H9 (cell line): ENCODE measurements at regions not wholly inside any gene's neighbourhood (a gene's known extent, or its start where the extent isn't known, plus 50 kb on each side); places are given as distances from the start of the nearest gene placed in this dataset.
A peak's percentile ranks its signal among the peaks of the same experiment; 100 is the strongest.

Experiments
- DNase-seq: peaks from one replicate; pipeline ENCODE4 v3.0.0-alpha.2; 2017
- H2AFZ ChIP-seq: one replicate; pipeline ENCODE4 v1.6.1; 2013; ENCODE audit warnings: mild to moderate bottlenecking, low read length, control low read depth, moderate library complexity
- H2AK5ac ChIP-seq: 2 replicates; pipeline ENCODE4 v1.6.1; 2013; ENCODE audit warnings: low read length, control low read depth, mixed read lengths; ENCODE audit not compliant: insufficient read length
- H2BK120ac ChIP-seq: one replicate; pipeline ENCODE4 v1.6.1; 2013; ENCODE audit warnings: low read depth, mild to moderate bottlenecking, low read length, control low read depth, inconsistent platforms; ENCODE audit not compliant: poor library complexity, severe bottlenecking
- H2BK12ac ChIP-seq: 2 replicates; pipeline ENCODE4 v1.6.1; 2013; ENCODE audit warnings: low read length, control low read depth, mixed read lengths, low read depth; ENCODE audit not compliant: insufficient read length
- H2BK15ac ChIP-seq: 2 replicates; pipeline ENCODE4 v1.6.1; 2013; ENCODE audit warnings: low read depth, low read length, control low read depth
- H2BK20ac ChIP-seq: one replicate; pipeline ENCODE4 v1.6.1; 2013; ENCODE audit warnings: low read depth, mild to moderate bottlenecking, low read length, control low read depth, inconsistent platforms; ENCODE audit not compliant: poor library complexity, severe bottlenecking
- H2BK5ac ChIP-seq: 2 replicates; pipeline ENCODE4 v1.6.1; 2013; ENCODE audit warnings: low read length, control low read depth, mixed read lengths; ENCODE audit not compliant: insufficient read length
- H3K14ac ChIP-seq: 2 replicates; pipeline ENCODE4 v1.6.1; 2013; ENCODE audit warnings: low read length, control low read depth; ENCODE audit not compliant: insufficient read depth
- H3K18ac ChIP-seq: 2 replicates; pipeline ENCODE4 v1.6.1; 2013; ENCODE audit warnings: low read depth, mild to moderate bottlenecking, mixed read lengths, low read length, control low read depth; ENCODE audit not compliant: insufficient read length
- H3K23ac ChIP-seq: 2 replicates; pipeline ENCODE4 v1.6.1; 2013; ENCODE audit warnings: low read length, control low read depth, mixed read lengths, low read depth; ENCODE audit not compliant: insufficient read length
- H3K23me2 ChIP-seq: 2 replicates; pipeline ENCODE4 v1.6.1; 2013; ENCODE audit warnings: low read depth, mild to moderate bottlenecking, mixed read lengths, low read length, control low read depth; ENCODE audit not compliant: insufficient read length, poor library complexity, severe bottlenecking
- H3K27ac ChIP-seq: 2 replicates; pipeline ENCODE4 v1.5.1; 2013; ENCODE audit warnings: low read length, control low read depth, mixed read lengths, low read depth; ENCODE audit not compliant: insufficient read length
- H3K27me3 ChIP-seq: 2 replicates; pipeline ENCODE4 v1.6.1; 2013; ENCODE audit warnings: low read length, control low read depth, inconsistent platforms; ENCODE audit not compliant: insufficient read depth
- H3K4ac ChIP-seq: 2 replicates; pipeline ENCODE4 v1.6.1; 2013; ENCODE audit warnings: low read depth, mild to moderate bottlenecking, control low read depth, inconsistent platforms, low read length, moderate library complexity
- H3K4me1 ChIP-seq: 2 replicates; pipeline ENCODE4 v1.6.1; 2013; ENCODE audit warnings: low read length, control low read depth, inconsistent platforms; ENCODE audit not compliant: insufficient read depth
- H3K4me2 ChIP-seq: 2 replicates; pipeline ENCODE4 v1.6.1; 2013; ENCODE audit warnings: low read length, control low read depth, mixed read lengths; ENCODE audit not compliant: insufficient read length, insufficient read depth
- H3K56ac ChIP-seq: 2 replicates; pipeline ENCODE4 v1.6.1; 2013; ENCODE audit warnings: low read depth, mild to moderate bottlenecking, mixed read lengths, low read length, control low read depth; ENCODE audit not compliant: insufficient read length
- H3K79me1 ChIP-seq: 2 replicates; pipeline ENCODE4 v1.6.1; 2013; ENCODE audit warnings: low read depth, mild to moderate bottlenecking, moderate library complexity, low read length, control low read depth, inconsistent platforms; ENCODE audit not compliant: insufficient read depth, poor library complexity, severe bottlenecking
- H3K79me2 ChIP-seq: 2 replicates; pipeline ENCODE4 v1.6.1; 2013; ENCODE audit warnings: low read length, control low read depth, inconsistent platforms; ENCODE audit not compliant: insufficient read depth
- H3K9ac ChIP-seq: 2 replicates; pipeline ENCODE4 v1.6.1; 2013; ENCODE audit warnings: low read length, control low read depth, mixed read lengths; ENCODE audit not compliant: insufficient read length; ENCODE audit errors: extremely low read depth
- H3K9me3 ChIP-seq: one replicate; pipeline ENCODE4 v1.6.1; 2013; ENCODE audit warnings: low read depth, low read length, inconsistent platforms; ENCODE audit not compliant: control insufficient read depth
- H3T11ph ChIP-seq: one replicate; pipeline ENCODE4 v1.6.1; 2013; ENCODE audit warnings: mild to moderate bottlenecking, low read length, control low read depth, inconsistent platforms
- H4K20me1 ChIP-seq: one replicate; pipeline ENCODE4 v1.6.1; 2013; ENCODE audit not compliant: control insufficient read depth, insufficient read length, insufficient read depth
- H4K5ac ChIP-seq: 2 replicates; pipeline ENCODE4 v1.6.1; 2013; ENCODE audit warnings: low read depth, mild to moderate bottlenecking, mixed read lengths, low read length, control low read depth; ENCODE audit not compliant: insufficient read length
- H4K8ac ChIP-seq: replicated peaks from 2 replicates; pipeline ENCODE4 v1.6.1; 2013; ENCODE audit warnings: low read length, control low read depth, mixed read lengths, low read depth; ENCODE audit not compliant: insufficient read length
- H4K91ac ChIP-seq: 2 replicates; pipeline ENCODE4 v1.6.1; 2013; ENCODE audit warnings: low read depth, mild to moderate bottlenecking, moderate library complexity, mixed read lengths, low read length, control low read depth; ENCODE audit not compliant: insufficient read length
- H3K27ac Mint-ChIP-seq, 3 experiments: 2 replicates in 2 of 3; 3 replicates in 1 of 3; pipeline ENCODE4 v1.8.0; 2020 to 2021; ENCODE audit warnings: mixed read lengths in 3 of 3, mild to moderate bottlenecking in 1 of 3, moderate library complexity in 1 of 3
- H3K27me3 Mint-ChIP-seq: 2 replicates; pipeline ENCODE4 v1.8.0; 2021; ENCODE audit warnings: low read depth, mild to moderate bottlenecking, moderate library complexity, mixed read lengths
- H3K36me3 Mint-ChIP-seq, 3 experiments: 2 replicates in 2 of 3; 3 replicates in 1 of 3; pipeline ENCODE4 v1.8.0; 2020 to 2021; ENCODE audit warnings: low read depth in 3 of 3, mixed read lengths in 3 of 3; ENCODE audit not compliant: insufficient read depth in 1 of 3
- H3K4me1 Mint-ChIP-seq, 2 experiments: 2 replicates each; pipeline ENCODE4 v1.8.0; 2020; ENCODE audit warnings: mixed read lengths in 2 of 2
- H3K4me3 Mint-ChIP-seq, 2 experiments: 2 replicates in 1 of 2; 3 replicates in 1 of 2; pipeline ENCODE4 v1.8.0; 2020 to 2021; ENCODE audit warnings: mild to moderate bottlenecking in 2 of 2, mixed read lengths in 2 of 2, moderate library complexity in 1 of 2
- H3K9me3 Mint-ChIP-seq, 2 experiments: 2 replicates in 1 of 2; 3 replicates in 1 of 2; pipeline ENCODE4 v1.8.0; 2020; ENCODE audit warnings: mild to moderate bottlenecking in 2 of 2, mixed read lengths in 2 of 2, moderate library complexity in 1 of 2
- WGBS: extraction: QIAGEN DNeasy Blood & Tissue Kit; methylation state at CpG from one replicate; pipeline ENCODE4 v1.1.7; 2013; ENCODE audit warnings: missing lambda C conversion rate, low lambda C conversion rate, mixed read lengths; ENCODE audit not compliant: insufficient read length; ENCODE audit errors: extremely low coverage; 5-methylcytosine and 5-hydroxymethylcytosine counted together
- TF ChIP-seq, protein P1 (sequence below): fragments of 200-600 bp; sonication (generic); conservative IDR thresholded peaks from 3 replicates; pipeline ENCODE4 v1.8.0; 2021; ENCODE audit warnings: antibody characterized with exemption, mild to moderate bottlenecking

DNA sequence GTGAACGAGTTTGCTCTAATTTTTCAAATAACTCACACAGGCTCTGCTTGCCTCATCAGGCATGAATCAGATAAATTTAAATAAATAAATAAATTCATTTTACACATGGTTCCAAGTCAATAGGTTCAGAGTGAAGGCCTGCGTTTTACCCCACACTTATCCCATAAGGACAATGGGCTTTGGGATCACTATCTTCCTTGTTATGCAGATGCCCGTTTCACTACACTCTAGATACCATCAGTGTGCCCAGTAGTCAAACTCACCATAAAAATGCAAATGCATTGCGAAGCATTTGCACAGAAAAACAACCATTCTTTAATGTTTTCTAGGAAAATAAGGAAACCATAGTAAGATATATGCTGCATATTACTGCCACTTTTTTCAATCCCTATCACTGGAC lies 155.9 kb upstream of the CCDC196 start:
- no peaks in the 10 kb centered on the region for H3K27me3 ChIP-seq
- no peak overlapping the region for H3K27ac ChIP-seq
- H3T11ph ChIP-seq: no peak overlapping the region
- no peaks in the 10 kb centered on the region for H3K23me2 ChIP-seq
- no peak overlapping the region for H4K91ac ChIP-seq
- TF ChIP-seq, protein P1, sequence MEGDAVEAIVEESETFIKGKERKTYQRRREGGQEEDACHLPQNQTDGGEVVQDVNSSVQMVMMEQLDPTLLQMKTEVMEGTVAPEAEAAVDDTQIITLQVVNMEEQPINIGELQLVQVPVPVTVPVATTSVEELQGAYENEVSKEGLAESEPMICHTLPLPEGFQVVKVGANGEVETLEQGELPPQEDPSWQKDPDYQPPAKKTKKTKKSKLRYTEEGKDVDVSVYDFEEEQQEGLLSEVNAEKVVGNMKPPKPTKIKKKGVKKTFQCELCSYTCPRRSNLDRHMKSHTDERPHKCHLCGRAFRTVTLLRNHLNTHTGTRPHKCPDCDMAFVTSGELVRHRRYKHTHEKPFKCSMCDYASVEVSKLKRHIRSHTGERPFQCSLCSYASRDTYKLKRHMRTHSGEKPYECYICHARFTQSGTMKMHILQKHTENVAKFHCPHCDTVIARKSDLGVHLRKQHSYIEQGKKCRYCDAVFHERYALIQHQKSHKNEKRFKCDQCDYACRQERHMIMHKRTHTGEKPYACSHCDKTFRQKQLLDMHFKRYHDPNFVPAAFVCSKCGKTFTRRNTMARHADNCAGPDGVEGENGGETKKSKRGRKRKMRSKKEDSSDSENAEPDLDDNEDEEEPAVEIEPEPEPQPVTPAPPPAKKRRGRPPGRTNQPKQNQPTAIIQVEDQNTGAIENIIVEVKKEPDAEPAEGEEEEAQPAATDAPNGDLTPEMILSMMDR: no peak
- H3K18ac ChIP-seq: no peak overlapping the region
- H3K79me1 ChIP-seq: no peaks in the 10 kb centered on the region
- H3K27ac Mint-ChIP-seq: 0 out of 7 replicates have a peak overlapping the region, but pooled peaks of 1 of the 3 experiments have one; percentile 48
- H4K8ac ChIP-seq: no peak overlapping the region
- H3K4me3 Mint-ChIP-seq: no peak overlapping the region
- H3K4ac ChIP-seq: no peak overlapping the region
- H3K36me3 Mint-ChIP-seq: no peaks in the 10 kb centered on the region
- H2AK5ac ChIP-seq: no peak overlapping the region
- H3K9me3 ChIP-seq: no peaks in the 10 kb centered on the region
- no peak overlapping the region for H3K23ac ChIP-seq
- H3K4me2 ChIP-seq: no peak overlapping the region
- no peaks in the 10 kb centered on the region for H4K20me1 ChIP-seq
- H2BK20ac ChIP-seq: no peak overlapping the region
- peaks cover 10 to 12% of the 10 kb centered on the region in 2 experiments for H3K4me1 Mint-ChIP-seq
- H3K4me1 ChIP-seq: no peaks in the 10 kb centered on the region; the same call in 1 of the 2 replicates
- H2BK5ac ChIP-seq: no peak overlapping the region
- H2AFZ ChIP-seq: no peak overlapping the region
- no peak overlapping the region for H3K9ac ChIP-seq
- H3K56ac ChIP-seq: no peak overlapping the region
- WGBS: no CpG with 5 or more reads among the region's 4 CpGs
- no peak overlapping the region for H3K14ac ChIP-seq
- no peak overlapping the region for H4K5ac ChIP-seq
- no peaks in the 10 kb centered on the region for H3K79me2 ChIP-seq
- DNase-seq: no peak
- no peak overlapping the region for H2BK15ac ChIP-seq
- H2BK12ac ChIP-seq: no peak overlapping the region
- no peaks in the 10 kb centered on the region for H3K27me3 Mint-ChIP-seq
- H2BK120ac ChIP-seq: no peak overlapping the region
- 0 out of 5 replicates have a peak, but pooled peaks cover 0 to under 1% of the 10 kb centered on the region in 2 experiments for H3K9me3 Mint-ChIP-seq
